T-helper 2 cell treated with Interferon-gamma antibody and Interleukin-4, amounts not matched to agents 100 ng/mL and 5 ng/mL, for 36 hours (primary cell): ENCODE measurements at regions not wholly inside any gene's neighbourhood (a gene's known extent, or its start where the extent isn't known, plus 50 kb on each side); places are given as distances from the start of the nearest gene placed in this dataset.
"Not testable (repeated sequence)": the region's sequence is repeated elsewhere in the genome, so short reads cannot be mapped to it uniquely, and the experiment has no call there.

Source experiments
- intact Hi-C: fragments of 100-400 bp; cut with micrococcal nuclease; formaldehyde crosslinking; loops from one replicate; pipeline ENCODE4 v1.15.1; 2023

- intact Hi-C loops, result no loop called here
These were observed 156.8 kb upstream of the GORAB start for GRCh38 chr1:170375082-170375723.

GRCh38 chr1:170376801-170377385 is 155.1 kb upstream of the GORAB start:
- intact Hi-C loops, result no loop called here

GRCh38 chr1:170377440-170377839 is 154.5 kb upstream of the GORAB start:
- intact Hi-C loops, result no loop called here

GRCh38 chr1:170377896-170378634 is 153.9 kb upstream of the GORAB start:
- intact Hi-C loops, result no loop called here

- intact Hi-C loops, result no loop called here
These were observed 146.2 kb upstream of the GORAB start for GRCh38 chr1:170385750-170386149.

GRCh38 chr1:170388489-170388888 is 143.5 kb upstream of the GORAB start:
- intact Hi-C loops, result no loop called here

- intact Hi-C loops, result no loop called here
These were observed 136.8 kb upstream of the GORAB start for GRCh38 chr1:170395149-170395548.

- intact Hi-C loops, result no loop called here
These were observed 134.9 kb upstream of the GORAB start for GRCh38 chr1:170397061-170397460.

GRCh38 chr1:170402476-170403311 is 129.3 kb upstream of the GORAB start:
- intact Hi-C loops, result no loop called here

- intact Hi-C loops, result no loop called here
These were observed 124.8 kb upstream of the GORAB start for GRCh38 chr1:170407138-170407537.

- intact Hi-C loops, result no loop called here
These were observed 124.4 kb upstream of the GORAB start for GRCh38 chr1:170407581-170407980.

GRCh38 chr1:170410401-170411166 is 121.4 kb upstream of the GORAB start:
- intact Hi-C loops, result no loop called here

GRCh38 chr1:170414989-170415709 is 116.8 kb upstream of the GORAB start:
- intact Hi-C loops, result no loop called here

GRCh38 chr1:170415710-170416372 is 116.1 kb upstream of the GORAB start:
- intact Hi-C loops, result no loop called here

- intact Hi-C loops, result no loop called here
These were observed 107.6 kb upstream of the GORAB start for GRCh38 chr1:170424346-170424745.

GRCh38 chr1:170426596-170426995 is 105.4 kb upstream of the GORAB start:
- intact Hi-C loops, result no loop called here

- intact Hi-C loops, result not testable (repeated sequence)
These were observed 105.0 kb upstream of the GORAB start for GRCh38 chr1:170427002-170427401.

- intact Hi-C loops, result no loop called here
These were observed 95.0 kb upstream of the GORAB start for GRCh38 chr1:170436928-170437327.

- intact Hi-C loops, result no loop called here
These were observed 86.9 kb upstream of the GORAB start for GRCh38 chr1:170445096-170445495.

- intact Hi-C loops, result no loop called here
These were observed 83.3 kb upstream of the GORAB start for GRCh38 chr1:170448661-170449158.
